Panc1 (cell line): ENCODE measurements at regions not wholly inside any gene's neighbourhood (a gene's known extent, or its start where the extent isn't known, plus 50 kb on each side); places are given as distances from the start of the nearest gene placed in this dataset.

Experiments
- ATAC-seq: fragments of 200-7000 bp; cut with Tn5 transposase; 2 replicates; pipeline ENCODE4 v1.9.1; 2020; ENCODE audit warnings: mild to moderate bottlenecking, moderate library complexity
- BruUV-seq: library from RNA; stranded (reverse); fragments of 400-500 nt; replicated peaks from 2 replicates; lab custom pipeline; 2021; lab: Mats Ljungman, UMichigan
- CTCF ChIA-PET: fragments of 300-600 bp; sonication (Branson Sonifier 250); formaldehyde crosslinking; loops from one replicate; lab custom pipeline; 2022; ENCODE audit warnings: antibody characterized with exemption; lab: Charles Lee
- POLR2A ChIA-PET: fragments of 300-600 bp; sonication (Branson Sonifier 250); formaldehyde crosslinking; loops from one replicate; lab custom pipeline; 2022; ENCODE audit warnings: antibody characterized with exemption; lab: Charles Lee
- DNase-seq: peaks from one replicate; pipeline ENCODE4 v3.0.0-alpha.2; 2010; ENCODE audit warnings: low read depth, low spot score
- H3K27ac ChIP-seq: 2 replicates; pipeline ENCODE4 v1.5.1; 2011; ENCODE audit warnings: mild to moderate bottlenecking, low read length, inconsistent platforms
- H3K27me3 ChIP-seq: fragments of 200-500 bp; sonication (Bioruptor generic); 2 replicates; pipeline ENCODE4 v1.6.0; 2014; ENCODE audit warnings: low read length, inconsistent platforms; ENCODE audit not compliant: control insufficient read depth, insufficient read depth
- H3K36me3 ChIP-seq: fragments of 200-500 bp; sonication (Bioruptor generic); 2 replicates; pipeline ENCODE4 v1.5.1; 2014; ENCODE audit warnings: inconsistent platforms, mild to moderate bottlenecking, low read length, moderate library complexity; ENCODE audit not compliant: control insufficient read depth, insufficient read depth
- H3K4me1 ChIP-seq: 2 replicates; pipeline ENCODE4 v1.5.1; 2011; ENCODE audit warnings: inconsistent platforms, mild to moderate bottlenecking, low read length, moderate library complexity; ENCODE audit not compliant: control insufficient read depth, insufficient read depth
- H3K4me3 ChIP-seq, 2 experiments: 2 replicates each; pipeline ENCODE4 v1.5.1; 2011 to 2012; ENCODE audit warnings: low read depth in 2 of 2, low read length in 2 of 2, mild to moderate bottlenecking in 2 of 2, inconsistent platforms in 1 of 2, moderate library complexity in 1 of 2
- H3K9me3 ChIP-seq: fragments of 200-500 bp; sonication (Bioruptor generic); 2 replicates; pipeline ENCODE4 v1.5.1; 2014; ENCODE audit warnings: low read depth, mild to moderate bottlenecking, inconsistent platforms, low read length, moderate library complexity; ENCODE audit not compliant: control insufficient read depth, insufficient read depth
- CTCF ChIP-seq: fragments of 450-650 bp; IDR thresholded peaks from 2 replicates; pipeline ENCODE4 v1.5.1; 2017; ENCODE audit warnings: mild to moderate bottlenecking
- POLR2AphosphoS5 ChIP-seq: IDR thresholded peaks from 2 replicates; pipeline ENCODE4 v1.6.1; 2012; ENCODE audit warnings: mild to moderate bottlenecking, low read depth, low read length, moderate library complexity
- REST ChIP-seq, 2 experiments: IDR thresholded peaks; 2 replicates each; pipeline ENCODE4 v1.6.1; 2011 to 2012; ENCODE audit warnings: low read depth in 2 of 2, control low read depth in 1 of 2, low read length in 1 of 2, mild to moderate bottlenecking in 1 of 2, moderate library complexity in 1 of 2; ENCODE audit not compliant: insufficient read depth in 1 of 2
- SIN3A ChIP-seq: IDR thresholded peaks from 2 replicates; pipeline ENCODE4 v1.6.1; 2012; ENCODE audit warnings: low read depth, mild to moderate bottlenecking, low read length, moderate library complexity, borderline replicate concordance; ENCODE audit not compliant: insufficient read depth
- TCF7L2 ChIP-seq: IDR thresholded peaks from 2 replicates; pipeline ENCODE4 v1.6.1; 2011; ENCODE audit warnings: mild to moderate bottlenecking, low read depth, low read length, inconsistent platforms
- in situ Hi-C: cut with HindIII; loops from 2 replicates; pipeline ENCODE4 v1.10.0; 2016; ENCODE audit warnings: low sequenced_read_pairs, low pct_unique_long_range_greater_than_20kb
- intact Hi-C: fragments of 100-400 bp; cut with micrococcal nuclease; formaldehyde crosslinking; loops from one replicate; pipeline ENCODE4 v1.10.0; 2022; ENCODE audit not compliant: unreplicated experiment

GRCh38 chr20:48403167-48403761, 424.5 kb downstream of the PREX1 start:
- DNase-seq, result no peak

GRCh38 chr20:48401359-48401758, 426.4 kb downstream of the PREX1 start:
- CTCF ChIA-PET, result no interaction called here
- BruUV-seq, result no TSS peak
- intact Hi-C loops, result no loop called here

More at GRCh38 chr20:48403167-48403761, 424.5 kb downstream of the PREX1 start:
- TF ChIP-seq CTCF (no peak), REST (IDR thresholded peaks at IDR 0.05; ENCODE audit: insufficient read depth in 1 of 2, low read depth in 2 of 2, low read length in 1 of 2) (no peak), POLR2AphosphoS5 (no peak), SIN3A (no peak), TCF7L2 (no peak)
- BruUV-seq, result no TSS peak
- intact Hi-C loops, result no loop called here
- Histone ChIP-seq H3K27ac (no peak overlapping the region), H3K4me3 (no peak overlapping the region), H3K36me3 (no peaks in the 10 kb centered on the region), H3K4me1 (no peaks in the 10 kb centered on the region; the same call in 1 of the 2 replicates), H3K9me3 (no peaks in the 10 kb centered on the region), H3K27me3 (peaks cover 8% of the 10 kb centered on the region)
- POLR2A ChIA-PET, result interaction anchor here (0.7 kb wide), 1 partner anchor 247 kb away, joined by 3 read pairs; no protein-coding TSS in a partner anchor
- in situ Hi-C loops, result no loop called here
- CTCF ChIA-PET, result no interaction called here
- no peak for ATAC-seq

More at GRCh38 chr20:48401359-48401758, 426.4 kb downstream of the PREX1 start:
- in situ Hi-C loops, result no loop called here
- H3K27ac ChIP-seq, result no peak overlapping the region
- ATAC-seq, result no peak
- no peak for TF ChIP-seq REST (IDR thresholded peaks at IDR 0.05; ENCODE audit: insufficient read depth in 1 of 2, low read depth in 2 of 2, low read length in 1 of 2)
- POLR2A ChIA-PET, result no interaction called here
- no peak for DNase-seq
- H3K9me3 ChIP-seq, result no peaks in the 10 kb centered on the region
- no peaks in the 10 kb centered on the region; the same call in 1 of the 2 replicates for H3K4me1 ChIP-seq
- H3K4me3 ChIP-seq, result no peak overlapping the region
- H3K27me3 ChIP-seq, result peaks cover 9% of the 10 kb centered on the region
- H3K36me3 ChIP-seq, result no peaks in the 10 kb centered on the region
